Endothelial cell of umbilical vein (primary cell): ENCODE measurements at regions not wholly inside any gene's neighbourhood (a gene's known extent, or its start where the extent isn't known, plus 50 kb on each side); places are given as distances from the start of the nearest gene placed in this dataset.

Experiments
- BruUV-seq: library from RNA; stranded (reverse); fragments of 400-500 nt; replicated peaks from 2 replicates; lab custom pipeline; 2021; lab: Mats Ljungman, UMichigan
- CTCF ChIA-PET: fragments of 300-600, 350-600 bp; sonication (Branson Sonifier 250); formaldehyde crosslinking; loops from one replicate; lab custom pipeline; 2021; ENCODE audit warnings: antibody characterized with exemption, inconsistent platforms; lab: Charles Lee
- POLR2A ChIA-PET: fragments of 300-600, 350-600 bp; sonication (Branson Sonifier 250); formaldehyde crosslinking; loops from one replicate; lab custom pipeline; 2021; ENCODE audit warnings: antibody characterized with exemption, inconsistent platforms; lab: Charles Lee
- DNase-seq: peaks from one replicate; pipeline ENCODE4 v3.0.0-alpha.2; 2011; ENCODE audit warnings: low read depth, low spot score
- FAIRE-seq: peaks from 2 replicates; lab custom pipeline; 2011; peaks lifted over from hg19 to GRCh38; lab: Jason Lieb, UNC
- H2AFZ ChIP-seq: 2 replicates; pipeline ENCODE4 v1.6.0; 2012; ENCODE audit warnings: low read depth, low read length, control low read depth, inconsistent platforms
- H3K27ac ChIP-seq: 2 replicates; pipeline ENCODE4 v1.5.1; 2011; ENCODE audit warnings: low read depth, mild to moderate bottlenecking, control low read depth, low read length, moderate library complexity; ENCODE audit not compliant: insufficient read depth
- H3K27me3 ChIP-seq, 2 experiments: 2 replicates each; pipeline versions ENCODE4 v1.6.0 to v1.6.1; 2011; ENCODE audit warnings: low read length in 2 of 2, mixed read lengths in 1 of 2; ENCODE audit not compliant: control insufficient read depth in 2 of 2, insufficient read depth in 2 of 2
- H3K36me3 ChIP-seq, 2 experiments: 2 replicates in 1 of 2; 3 replicates in 1 of 2; pipeline ENCODE4 v1.5.1; 2011; ENCODE audit warnings: low read length in 2 of 2, mild to moderate bottlenecking in 1 of 2, moderate library complexity in 1 of 2; ENCODE audit not compliant: control insufficient read depth in 2 of 2, insufficient read depth in 2 of 2; ENCODE audit errors: extremely low read depth in 1 of 2
- H3K4me1 ChIP-seq: 3 replicates; pipeline ENCODE4 v1.5.1; 2011; ENCODE audit warnings: mild to moderate bottlenecking, low read length; ENCODE audit not compliant: control insufficient read depth, insufficient read depth; ENCODE audit errors: extremely low read depth
- H3K4me2 ChIP-seq: 2 replicates; pipeline ENCODE4 v1.6.1; 2011; ENCODE audit warnings: low read length, control low read depth, mixed read lengths; ENCODE audit not compliant: insufficient read depth
- H3K4me3 ChIP-seq, 3 experiments: fragments of 200-600 bp in 1 of 3; sonication (generic), shearing (Covaris generic) in 1 of 3; replicated peaks in 1 of 3; 2 replicates each; pipeline ENCODE4 v1.5.1; 2011 to 2016; ENCODE audit warnings: control low read depth in 3 of 3, low read length in 3 of 3, mild to moderate bottlenecking in 2 of 3, inconsistent platforms in 1 of 3, low read depth in 1 of 3, moderate library complexity in 1 of 3; ENCODE audit not compliant: insufficient read depth in 1 of 3
- H3K79me2 ChIP-seq: 2 replicates; pipeline ENCODE4 v1.6.0; 2012; ENCODE audit warnings: low read length, inconsistent platforms; ENCODE audit not compliant: control insufficient read depth, insufficient read depth
- H3K9ac ChIP-seq: replicated peaks from 2 replicates; pipeline ENCODE3; 2011; ENCODE audit warnings: low read length, control low read depth; ENCODE audit not compliant: insufficient read depth; ENCODE audit errors: extremely low read depth
- H3K9me1 ChIP-seq: replicated peaks from 3 replicates; pipeline ENCODE4 v1.6.0; 2011; ENCODE audit warnings: mild to moderate bottlenecking, low read length; ENCODE audit not compliant: control insufficient read depth, insufficient read depth; ENCODE audit errors: extremely low read depth
- H3K9me3 ChIP-seq: replicated peaks from 2 replicates; pipeline ENCODE4 v1.5.1; 2012; ENCODE audit warnings: low read length, inconsistent platforms; ENCODE audit not compliant: control insufficient read depth, insufficient read depth
- H4K20me1 ChIP-seq: replicated peaks from 2 replicates; pipeline ENCODE3; 2011; ENCODE audit warnings: mild to moderate bottlenecking, low read length; ENCODE audit not compliant: control insufficient read depth, insufficient read depth; ENCODE audit errors: extremely low read depth
- EZH2 ChIP-seq: IDR thresholded peaks from 2 replicates; pipeline ENCODE4 v1.6.1; 2012; ENCODE audit warnings: borderline replicate concordance, low read depth, mild to moderate bottlenecking, moderate library complexity, low read length, inconsistent platforms; ENCODE audit not compliant: severe bottlenecking
- FOS ChIP-seq: IDR thresholded peaks from 2 replicates; pipeline ENCODE4 v1.6.1; 2011; ENCODE audit warnings: mild to moderate bottlenecking, low read length, moderate library complexity, borderline replicate concordance; ENCODE audit not compliant: insufficient read depth
- GATA2 ChIP-seq: IDR thresholded peaks from 2 replicates; pipeline ENCODE4 v1.7.0; 2011; ENCODE audit warnings: low read depth, mild to moderate bottlenecking, moderate library complexity, mixed read lengths, low read length; ENCODE audit not compliant: insufficient read length, insufficient read depth
- JUN ChIP-seq: IDR thresholded peaks from 2 replicates; pipeline ENCODE4 v1.6.1; 2011; ENCODE audit warnings: borderline replicate concordance, low read depth; ENCODE audit not compliant: insufficient read length, insufficient read depth
- MYC ChIP-seq: IDR thresholded peaks from one replicate; pipeline ENCODE4 v1.6.1; 2011; ENCODE audit warnings: mild to moderate bottlenecking, low read depth, low read length
- POLR2A ChIP-seq: IDR thresholded peaks from 2 replicates; pipeline ENCODE4 v1.6.1; 2012; ENCODE audit warnings: low read depth, mild to moderate bottlenecking, control low read depth, low read length
- POLR2AphosphoS5 ChIP-seq: IDR thresholded peaks from 2 replicates; pipeline ENCODE4 v1.6.1; 2012; ENCODE audit warnings: low read depth, mild to moderate bottlenecking, control low read depth, low read length, moderate library complexity; ENCODE audit not compliant: insufficient read depth
- dilution Hi-C: fragments of 300-500 bp; cut with MboI; formaldehyde crosslinking; loops from one replicate; pipeline ENCODE4 v1.15.0; 2019; ENCODE audit warnings: low sequenced_read_pairs; ENCODE audit not compliant: extremely low pct_ligation_motif_present
- intact Hi-C: fragments of 100-400 bp; cut with micrococcal nuclease; formaldehyde crosslinking; loops from one replicate; pipeline ENCODE4 v1.10.0; 2022
- TF ChIP-seq, protein P1 (sequence below), 2 donors: IDR thresholded peaks; 1 replicate in 1 of 2; 2 replicates in 1 of 2; pipeline ENCODE4 v1.5.1; 2011; ENCODE audit warnings: low read length in 2 of 2, mild to moderate bottlenecking in 2 of 2, moderate library complexity in 2 of 2, control low read depth in 1 of 2, inconsistent platforms in 1 of 2, low read depth in 1 of 2; ENCODE audit not compliant: insufficient read depth in 1 of 2; ENCODE audit errors: extremely low read depth in 1 of 2
- TF ChIP-seq, protein P2 (sequence below): IDR thresholded peaks from 2 replicates; pipeline ENCODE4 v1.6.1; 2011; ENCODE audit not compliant: insufficient read depth, insufficient read length

DNA sequence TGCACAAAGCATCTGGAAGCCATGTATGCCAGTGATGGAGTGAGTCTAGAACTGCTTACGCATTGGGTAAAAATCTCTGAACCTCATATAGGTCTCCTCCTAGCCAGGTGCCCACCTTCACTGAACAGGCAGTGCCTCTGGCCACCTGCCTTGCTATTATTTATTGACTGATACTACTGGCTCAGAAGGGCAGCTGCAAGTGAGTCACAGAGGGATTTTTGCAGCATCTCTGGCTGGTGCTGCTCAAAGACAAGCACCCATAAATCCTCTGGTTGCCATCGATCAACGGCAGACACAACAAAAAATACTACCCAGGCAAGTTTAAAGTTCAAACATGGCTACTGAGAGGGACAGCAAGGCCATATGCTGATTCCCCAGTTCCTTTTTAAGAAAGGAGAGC lies 279.4 kb downstream of the UBE3D start:
- no peak overlapping the region for H3K27ac ChIP-seq
- H3K9ac ChIP-seq: no peak overlapping the region
- H3K27me3 ChIP-seq: no peaks in the 10 kb centered on the region
- BruUV-seq: no TSS peak
- no peak overlapping the region for H3K4me2 ChIP-seq
- intact Hi-C loops: no loop called here
- TF ChIP-seq EZH2: no peak
- TF ChIP-seq POLR2AphosphoS5: no peak
- no peak for TF ChIP-seq JUN
- no peak for TF ChIP-seq GATA2
- TF ChIP-seq FOS: no peak
- TF ChIP-seq, protein P1, sequence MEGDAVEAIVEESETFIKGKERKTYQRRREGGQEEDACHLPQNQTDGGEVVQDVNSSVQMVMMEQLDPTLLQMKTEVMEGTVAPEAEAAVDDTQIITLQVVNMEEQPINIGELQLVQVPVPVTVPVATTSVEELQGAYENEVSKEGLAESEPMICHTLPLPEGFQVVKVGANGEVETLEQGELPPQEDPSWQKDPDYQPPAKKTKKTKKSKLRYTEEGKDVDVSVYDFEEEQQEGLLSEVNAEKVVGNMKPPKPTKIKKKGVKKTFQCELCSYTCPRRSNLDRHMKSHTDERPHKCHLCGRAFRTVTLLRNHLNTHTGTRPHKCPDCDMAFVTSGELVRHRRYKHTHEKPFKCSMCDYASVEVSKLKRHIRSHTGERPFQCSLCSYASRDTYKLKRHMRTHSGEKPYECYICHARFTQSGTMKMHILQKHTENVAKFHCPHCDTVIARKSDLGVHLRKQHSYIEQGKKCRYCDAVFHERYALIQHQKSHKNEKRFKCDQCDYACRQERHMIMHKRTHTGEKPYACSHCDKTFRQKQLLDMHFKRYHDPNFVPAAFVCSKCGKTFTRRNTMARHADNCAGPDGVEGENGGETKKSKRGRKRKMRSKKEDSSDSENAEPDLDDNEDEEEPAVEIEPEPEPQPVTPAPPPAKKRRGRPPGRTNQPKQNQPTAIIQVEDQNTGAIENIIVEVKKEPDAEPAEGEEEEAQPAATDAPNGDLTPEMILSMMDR (IDR thresholded peaks at IDR 0.05; ENCODE audit: extremely low read depth in 1 of 2, insufficient read depth in 1 of 2, low read depth in 1 of 2, low read length in 2 of 2): no peak
- TF ChIP-seq MYC: no peak
- no peak for TF ChIP-seq POLR2A
- TF ChIP-seq, protein P2, sequence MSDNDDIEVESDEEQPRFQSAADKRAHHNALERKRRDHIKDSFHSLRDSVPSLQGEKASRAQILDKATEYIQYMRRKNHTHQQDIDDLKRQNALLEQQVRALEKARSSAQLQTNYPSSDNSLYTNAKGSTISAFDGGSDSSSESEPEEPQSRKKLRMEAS: no peak
- H3K9me3 ChIP-seq: no peaks in the 10 kb centered on the region
- dilution Hi-C loops: no loop called here
- H2AFZ ChIP-seq: no peak overlapping the region
- H3K9me1 ChIP-seq: no peaks in the 10 kb centered on the region
- no peaks in the 10 kb centered on the region for H3K36me3 ChIP-seq
- no peaks in the 10 kb centered on the region for H4K20me1 ChIP-seq
- H3K4me1 ChIP-seq: no peaks in the 10 kb centered on the region
- ChIA-PET CTCF (no interaction called here), POLR2A (no interaction called here)
- no peaks in the 10 kb centered on the region for H3K79me2 ChIP-seq
- no peak for FAIRE-seq
- DNase-seq: no peak
- H3K4me3 ChIP-seq: no peak overlapping the region
